IPS-20b (cell line): ENCODE measurements at regions not wholly inside any gene's neighbourhood (a gene's known extent, or its start where the extent isn't known, plus 50 kb on each side); places are given as distances from the start of the nearest gene placed in this dataset.

Source experiments
- H3K27ac ChIP-seq: one replicate; pipeline ENCODE4 v1.5.1; 2013; ENCODE audit warnings: low read length
- H3K27me3 ChIP-seq: 2 replicates; pipeline ENCODE4 v1.6.1; 2013; ENCODE audit warnings: mild to moderate bottlenecking, low read length, inconsistent platforms; ENCODE audit not compliant: insufficient read depth
- H3K36me3 ChIP-seq: 2 replicates; pipeline ENCODE4 v1.6.1; 2013; ENCODE audit warnings: low read depth, mild to moderate bottlenecking, inconsistent platforms, low read length, moderate library complexity; ENCODE audit not compliant: insufficient read depth
- H3K4me1 ChIP-seq: 2 replicates; pipeline ENCODE4 v1.6.1; 2013; ENCODE audit warnings: mild to moderate bottlenecking, control low read depth, inconsistent platforms, low read length, moderate library complexity; ENCODE audit not compliant: insufficient read depth
- H3K4me3 ChIP-seq: 2 replicates; pipeline ENCODE4 v1.5.1; 2013; ENCODE audit warnings: mild to moderate bottlenecking, low read length, inconsistent platforms
- H3K9ac ChIP-seq: 2 replicates; pipeline ENCODE4 v1.6.1; 2013; ENCODE audit warnings: low read depth, mild to moderate bottlenecking, inconsistent platforms, low read length, moderate library complexity
- H3K9me3 ChIP-seq: 2 replicates; pipeline ENCODE4 v1.6.1; 2013; ENCODE audit warnings: mild to moderate bottlenecking, low read depth, low read length, inconsistent platforms; ENCODE audit not compliant: insufficient read depth

DNA sequence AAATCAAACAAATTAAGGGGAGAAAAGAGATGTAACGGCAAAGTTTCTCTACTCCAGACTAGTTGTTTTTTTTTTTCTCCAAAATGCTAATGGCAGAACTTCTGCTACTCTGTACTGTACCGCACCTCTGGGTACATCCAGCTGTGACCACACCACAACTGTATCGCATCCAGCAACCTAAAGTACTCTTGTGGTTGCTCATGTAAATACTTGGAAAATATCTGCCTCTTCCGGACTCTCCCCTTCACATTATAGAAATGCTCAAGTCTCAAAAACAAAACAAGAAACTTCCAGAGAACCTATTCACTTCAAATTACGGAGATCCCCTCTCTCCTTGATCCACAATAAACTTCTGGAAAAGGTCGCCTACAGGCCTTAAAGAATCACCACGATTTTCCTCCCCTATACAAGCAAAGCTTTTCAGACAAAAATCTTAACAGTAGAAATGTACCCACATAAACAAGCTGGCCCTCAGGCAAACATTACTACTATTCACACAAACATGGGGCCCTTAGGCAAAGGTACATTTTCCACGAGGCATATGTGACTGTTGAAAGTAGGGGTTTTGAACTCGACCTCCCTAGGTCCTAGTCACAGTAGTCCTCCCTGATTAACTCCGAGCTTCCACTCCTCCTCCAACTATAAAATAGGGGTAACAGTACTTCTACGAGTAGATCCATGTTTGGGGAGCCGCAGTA is 222.9 kb upstream of the MKLN1 start:
- Histone ChIP-seq H3K4me3 (peak overlapping the region; percentile 74), H3K27me3 (peaks cover 39% of the 10 kb centered on the region), H3K9me3 (no peaks in the 10 kb centered on the region), H3K9ac (peak overlapping the region; percentile 60; the same call in 1 of the 2 replicates), H3K4me1 (peaks cover 14% of the 10 kb centered on the region), H3K36me3 (peaks cover 3% of the 10 kb centered on the region; the same call in 1 of the 2 replicates), H3K27ac (no peak overlapping the region)

DNA sequence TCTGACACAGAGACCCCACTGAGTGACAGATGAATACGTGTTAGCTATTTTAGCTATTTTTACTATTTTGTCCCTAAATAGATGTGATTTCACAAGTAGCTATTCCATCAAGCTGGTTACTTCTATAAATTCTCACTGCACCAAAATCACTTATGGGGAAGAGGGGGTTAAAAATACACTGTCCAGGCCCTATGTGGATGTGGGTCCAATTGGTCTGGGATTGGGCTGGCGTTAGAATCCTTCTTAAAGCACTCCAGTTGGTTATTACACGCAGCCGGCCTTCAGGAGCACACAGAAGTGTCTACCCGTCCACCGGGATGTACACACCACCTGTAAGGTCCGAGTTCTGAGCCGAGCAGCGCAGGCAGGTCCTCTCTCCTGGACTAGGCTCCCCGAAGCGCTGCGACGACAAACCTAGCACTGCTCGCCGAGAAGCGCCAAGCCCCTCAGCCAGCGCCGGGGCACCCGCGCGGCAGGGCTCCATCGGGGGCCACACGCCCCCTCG is 222.3 kb upstream of the MKLN1 start:
- Histone ChIP-seq H3K9me3 (no peaks in the 10 kb centered on the region), H3K4me3 (peak overlapping the region; percentile 74), H3K9ac (peak overlapping the region; percentile 60; the same call in 1 of the 2 replicates)

DNA sequence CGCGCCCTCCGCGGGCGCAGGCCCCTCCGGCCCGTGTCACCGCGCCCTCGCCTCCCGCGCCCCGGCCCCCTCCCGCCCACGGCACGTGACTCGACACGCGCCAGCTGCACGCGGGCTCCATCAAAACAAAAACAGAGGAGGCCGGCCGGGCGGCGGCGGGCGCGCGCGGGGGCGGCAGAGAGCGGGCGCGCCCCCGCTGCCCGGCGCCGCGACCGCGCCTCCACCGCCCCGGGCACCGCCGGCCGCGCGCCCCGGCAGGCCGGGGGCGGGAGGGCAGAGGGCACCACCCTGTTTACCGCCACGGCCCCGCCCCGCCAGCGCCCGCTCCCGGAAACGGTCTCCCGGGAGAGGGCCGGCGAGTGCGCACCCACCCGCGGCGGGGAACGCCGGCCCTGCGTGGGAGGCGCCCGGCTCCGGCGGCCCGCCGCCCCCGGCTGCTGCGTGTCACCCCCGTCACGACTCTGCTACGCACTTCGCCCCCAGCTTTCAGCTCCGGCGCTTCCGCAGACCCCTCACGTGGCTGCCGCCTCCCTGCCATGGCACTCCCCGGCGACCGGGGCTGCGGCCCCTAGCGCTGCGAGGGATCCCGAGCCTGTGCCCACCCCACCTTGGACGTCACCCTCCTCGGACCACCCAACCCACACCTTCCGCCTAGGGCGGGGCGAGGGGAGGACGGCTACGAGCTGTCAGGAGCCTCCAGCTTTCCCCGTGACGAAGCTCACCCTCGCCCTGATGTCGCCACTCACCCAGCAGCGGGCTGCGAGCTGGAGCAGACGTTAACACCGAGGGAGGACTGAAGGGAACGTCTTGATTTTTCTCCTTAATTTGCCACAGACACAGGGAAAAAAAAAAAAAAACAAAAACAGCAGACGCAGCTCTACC is 221.6 kb upstream of the MKLN1 start:
- peaks cover 3% of the 10 kb centered on the region; the same call in 1 of the 2 replicates for H3K36me3 ChIP-seq
- H3K4me3 ChIP-seq = peak overlapping the region; percentile 87
- H3K4me1 ChIP-seq = peaks cover 21% of the 10 kb centered on the region

More for the DNA sequence above, 222.3 kb upstream of the MKLN1 start:
- Histone ChIP-seq H3K36me3 (peaks cover 3% of the 10 kb centered on the region; the same call in 1 of the 2 replicates), H3K4me1 (peaks cover 14% of the 10 kb centered on the region), H3K27ac (no peak overlapping the region), H3K27me3 (peaks cover 39% of the 10 kb centered on the region)

DNA sequence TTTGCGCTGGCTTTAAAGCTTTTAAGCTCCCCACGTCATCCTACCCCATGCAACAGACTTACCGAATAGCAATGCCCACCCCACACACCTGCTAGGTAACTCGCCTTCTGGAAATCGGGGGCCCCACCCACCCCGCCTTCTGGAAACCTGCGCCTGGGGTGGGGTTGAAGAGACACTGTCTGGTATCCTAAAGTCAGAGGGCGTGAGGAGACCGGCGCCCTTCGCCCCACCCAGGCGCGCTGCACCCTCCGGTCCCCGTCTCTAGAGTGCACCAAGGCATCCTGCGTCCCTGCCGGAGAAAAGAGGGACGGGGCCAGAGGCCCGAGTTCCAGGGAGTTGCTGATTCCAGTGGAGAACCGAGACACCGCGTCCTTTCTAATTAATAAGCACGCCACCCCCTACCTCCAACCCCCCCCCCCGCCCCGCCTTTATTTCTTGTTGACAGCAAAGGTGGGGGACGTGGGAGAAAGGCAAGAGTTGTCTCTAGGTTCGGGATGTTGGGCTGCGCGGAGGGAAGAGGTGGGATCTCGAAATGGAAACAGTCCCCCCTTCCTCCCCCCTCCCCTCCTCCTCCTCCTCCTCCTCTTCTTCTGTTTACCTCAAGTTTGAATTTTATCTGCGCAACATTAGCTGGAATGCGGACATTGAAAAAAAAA is 220.9 kb upstream of the MKLN1 start:
- H3K27me3 ChIP-seq = peaks cover 47% of the 10 kb centered on the region
- H3K4me1 ChIP-seq = peaks cover 24% of the 10 kb centered on the region
- no peaks in the 10 kb centered on the region for H3K9me3 ChIP-seq
- peaks cover 3% of the 10 kb centered on the region; the same call in 1 of the 2 replicates for H3K36me3 ChIP-seq
- no peak overlapping the region for H3K27ac ChIP-seq
- peak overlapping the region; percentile 50; the same call in 1 of the 2 replicates for H3K9ac ChIP-seq
- peak overlapping the region; percentile 87 for H3K4me3 ChIP-seq

More for the DNA sequence above, 221.6 kb upstream of the MKLN1 start:
- Histone ChIP-seq H3K27ac (no peak overlapping the region), H3K9me3 (no peaks in the 10 kb centered on the region), H3K27me3 (peaks cover 46% of the 10 kb centered on the region), H3K9ac (peak overlapping the region; percentile 60; the same call in 1 of the 2 replicates)

DNA sequence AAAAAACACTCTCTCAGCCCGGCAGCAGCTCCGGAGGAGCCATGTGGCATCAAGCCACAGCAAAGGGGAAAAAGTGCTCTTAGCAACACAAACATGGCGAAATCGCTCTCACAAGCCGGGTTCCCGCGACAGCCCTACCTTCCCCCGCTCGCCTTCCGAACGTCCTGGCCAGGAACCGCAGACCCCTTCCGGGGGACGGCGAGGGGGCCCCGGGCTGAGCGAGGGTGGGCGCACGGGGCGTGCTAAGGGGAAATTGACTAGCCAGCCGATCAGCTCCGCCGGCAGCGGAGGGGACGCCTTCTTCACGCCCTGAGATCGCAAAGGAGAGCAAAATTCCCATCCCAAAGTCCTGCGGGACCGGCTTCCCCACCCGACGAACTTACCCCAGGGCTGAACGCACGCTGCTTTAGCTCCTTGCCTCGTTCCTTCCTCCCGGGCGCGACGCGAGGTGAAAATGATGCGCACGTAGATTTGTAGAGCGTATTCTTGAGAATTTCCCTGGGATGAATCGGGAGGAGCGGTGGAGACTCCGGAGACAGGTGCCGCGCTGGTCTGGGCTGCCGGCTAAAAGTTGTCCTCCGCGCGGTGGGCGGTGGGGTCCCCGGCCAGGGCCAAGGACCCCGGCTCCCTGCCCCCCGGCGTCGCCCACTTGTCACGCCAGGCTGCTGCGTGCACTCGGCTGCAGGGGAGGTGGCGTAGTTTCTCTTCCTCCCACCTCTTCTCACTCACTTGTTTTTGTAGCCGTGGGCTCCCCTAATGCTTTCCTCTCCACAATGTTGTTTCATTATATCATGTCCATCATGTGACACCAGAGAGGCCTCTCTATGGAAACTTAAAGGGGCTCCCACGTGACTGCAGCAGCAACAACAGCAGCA is 220.1 kb upstream of the MKLN1 start:
- H3K4me3 ChIP-seq = peak overlapping the region; percentile 87
- peaks cover 27% of the 10 kb centered on the region for H3K4me1 ChIP-seq
- peaks cover 47% of the 10 kb centered on the region for H3K27me3 ChIP-seq
- H3K36me3 ChIP-seq = no peaks in the 10 kb centered on the region
- H3K9me3 ChIP-seq = no peaks in the 10 kb centered on the region
- H3K27ac ChIP-seq = no peak overlapping the region
- H3K9ac ChIP-seq = peak overlapping the region; percentile 47; the same call in 1 of the 2 replicates

DNA sequence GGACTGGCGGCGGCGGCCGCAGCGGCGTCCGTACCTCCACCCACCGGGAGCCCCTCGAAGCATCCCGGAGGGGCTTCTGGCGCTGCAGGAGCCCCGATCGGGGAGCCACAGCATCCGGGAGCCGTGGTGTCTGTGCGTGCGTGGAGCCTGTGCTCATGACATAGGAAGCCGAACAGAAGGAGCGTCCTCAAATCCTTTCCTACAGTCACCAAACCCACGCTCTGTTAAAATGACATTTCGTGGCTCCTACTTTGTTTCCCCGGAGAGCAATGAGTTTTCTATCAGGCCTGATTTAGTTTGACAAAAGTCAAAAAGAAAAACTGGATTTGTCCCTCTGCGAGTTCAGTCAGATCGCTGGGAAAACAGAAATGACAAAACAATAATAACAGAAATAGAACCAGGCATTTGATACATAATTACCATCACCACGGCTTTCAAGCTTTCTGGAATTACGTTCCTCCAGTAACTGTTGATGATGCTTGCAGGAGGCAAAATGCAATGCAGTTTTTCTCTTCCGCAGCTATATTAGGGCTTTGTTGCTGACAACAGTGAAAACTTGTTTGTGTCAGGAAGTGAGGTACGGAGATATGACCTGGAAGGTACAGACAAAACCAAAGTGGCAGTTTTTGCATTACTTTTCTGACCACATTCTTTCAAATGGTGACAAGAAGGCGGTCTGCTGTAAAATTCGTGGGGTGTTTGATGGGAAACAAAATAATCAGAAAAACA is 219.3 kb upstream of the MKLN1 start:
- peak overlapping the region; percentile 47; the same call in 1 of the 2 replicates for H3K9ac ChIP-seq
- H3K27ac ChIP-seq = no peak overlapping the region
- H3K9me3 ChIP-seq = no peaks in the 10 kb centered on the region
- H3K27me3 ChIP-seq = peaks cover 47% of the 10 kb centered on the region
- no peaks in the 10 kb centered on the region for H3K36me3 ChIP-seq
- peaks cover 27% of the 10 kb centered on the region for H3K4me1 ChIP-seq
- H3K4me3 ChIP-seq = peak overlapping the region; percentile 87

DNA sequence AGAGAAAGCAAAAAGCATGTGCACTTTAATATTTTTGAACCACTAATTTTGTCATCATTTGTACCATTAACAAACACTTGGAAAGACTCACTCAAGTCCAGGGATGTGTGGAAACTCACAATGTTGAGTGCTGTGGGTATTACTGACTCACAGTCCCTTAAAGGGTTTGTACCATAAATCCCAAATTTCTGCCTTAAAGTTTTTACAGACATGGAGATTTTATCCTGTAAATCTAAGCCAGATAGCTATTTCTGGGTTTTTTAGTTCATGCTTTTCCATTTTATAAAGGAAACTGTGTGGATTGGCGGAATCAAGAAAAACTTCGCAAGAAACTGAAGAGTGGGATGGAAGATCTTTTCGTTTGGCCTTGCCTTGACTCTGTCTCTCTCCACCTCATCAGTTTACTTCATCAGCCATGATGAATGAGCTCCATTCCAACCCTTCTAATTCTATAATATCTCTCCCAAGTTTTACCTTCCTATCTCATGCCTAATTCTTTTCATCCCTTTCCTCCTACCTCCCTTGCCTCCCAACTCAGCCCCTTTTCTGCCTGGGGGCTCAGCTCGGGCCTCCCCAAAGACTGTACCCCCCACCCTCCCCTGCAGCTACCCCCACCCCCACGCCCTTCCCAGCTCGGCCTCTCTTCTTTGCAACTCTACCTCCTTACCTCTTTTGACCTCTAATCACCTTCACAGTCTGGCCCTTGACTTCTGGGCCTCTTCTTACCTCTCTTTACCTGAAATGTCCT is 218.5 kb upstream of the MKLN1 start:
- H3K27me3 ChIP-seq = peaks cover 47% of the 10 kb centered on the region
- peaks cover 27% of the 10 kb centered on the region for H3K4me1 ChIP-seq
- no peaks in the 10 kb centered on the region for H3K36me3 ChIP-seq
- H3K27ac ChIP-seq = peak overlapping the region; percentile 73
- H3K9ac ChIP-seq = peak overlapping the region; percentile 90
- no peaks in the 10 kb centered on the region for H3K9me3 ChIP-seq
- H3K4me3 ChIP-seq = peak overlapping the region; percentile 87

DNA sequence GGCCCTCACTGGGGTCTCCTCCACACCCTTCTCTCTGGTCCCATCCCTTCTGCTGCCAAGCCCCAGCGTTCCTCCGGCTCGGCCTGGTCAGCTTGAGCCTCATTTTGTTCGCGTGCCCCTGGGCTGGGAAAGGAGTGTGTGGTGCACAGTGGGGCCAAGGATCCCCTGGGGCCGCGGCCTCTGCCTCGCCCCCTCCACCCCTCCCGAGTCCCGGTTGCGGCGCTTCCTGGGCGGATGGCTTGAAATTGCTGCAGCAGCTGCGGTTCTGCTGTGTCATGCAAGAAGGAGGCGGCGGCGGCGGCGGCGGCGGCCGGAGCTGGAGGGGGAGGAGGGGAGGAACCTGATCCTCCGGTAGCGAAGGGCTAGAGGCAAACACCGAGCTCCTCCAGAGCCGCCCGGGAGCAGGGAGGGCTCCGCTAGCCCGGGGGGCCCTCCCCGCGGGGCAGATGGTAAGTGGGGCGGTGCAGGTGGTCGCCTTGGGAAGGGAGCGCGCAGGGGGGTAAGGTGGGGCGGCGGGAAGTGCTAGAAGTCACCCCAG is 217.8 kb upstream of the MKLN1 start:
- no peaks in the 10 kb centered on the region for H3K9me3 ChIP-seq
- H3K27ac ChIP-seq = peak overlapping the region; percentile 73
- peak overlapping the region; percentile 87 for H3K4me3 ChIP-seq
- peaks cover 42% of the 10 kb centered on the region for H3K27me3 ChIP-seq
- H3K36me3 ChIP-seq = no peaks in the 10 kb centered on the region
- peak overlapping the region; percentile 90 for H3K9ac ChIP-seq
- peaks cover 27% of the 10 kb centered on the region for H3K4me1 ChIP-seq

DNA sequence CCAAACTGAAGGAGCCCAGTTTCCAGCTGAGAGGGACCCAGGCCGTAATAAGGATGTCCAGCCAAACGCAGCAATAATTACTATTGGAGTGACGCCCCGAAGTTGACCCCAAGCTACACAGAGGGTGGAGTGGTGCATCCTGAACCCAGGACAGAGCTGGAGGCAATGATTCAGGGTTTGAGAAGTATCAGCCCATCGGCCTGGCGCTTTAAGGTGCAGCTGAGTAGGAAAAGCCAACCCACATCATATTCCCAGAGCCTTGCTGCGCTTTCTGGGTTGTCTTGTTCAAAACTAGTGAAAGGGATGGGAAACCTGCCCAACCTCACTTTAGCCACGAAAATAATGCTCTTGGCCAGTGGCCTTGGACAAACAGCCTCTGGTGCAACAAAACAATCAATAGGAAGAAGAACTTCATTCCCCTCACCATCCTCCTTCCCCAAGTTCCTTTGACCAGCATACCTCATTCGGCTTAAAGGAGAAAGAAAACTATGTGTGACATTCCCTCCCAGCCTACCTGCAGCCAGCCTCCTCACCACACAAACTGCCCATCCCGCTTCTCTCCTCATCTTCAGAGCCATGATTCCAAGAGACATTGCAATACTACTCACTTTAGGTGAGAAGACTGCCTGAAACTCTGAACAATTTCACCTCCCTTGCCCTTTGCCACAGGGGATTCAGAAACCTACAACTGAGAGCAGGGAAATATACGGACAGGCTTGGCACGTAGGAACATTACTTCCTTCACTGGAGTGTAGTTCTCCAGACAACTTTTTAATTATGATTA is 217.2 kb upstream of the MKLN1 start:
- peak overlapping the region; percentile 60 for H3K27ac ChIP-seq
- H3K9ac ChIP-seq = peak overlapping the region; percentile 90; the same call in 1 of the 2 replicates
- H3K36me3 ChIP-seq = no peaks in the 10 kb centered on the region
- H3K27me3 ChIP-seq = peaks cover 36% of the 10 kb centered on the region
- peaks cover 23% of the 10 kb centered on the region for H3K4me1 ChIP-seq
- peak overlapping the region; percentile 87 for H3K4me3 ChIP-seq
- H3K9me3 ChIP-seq = no peaks in the 10 kb centered on the region
